ENCODE measurements at regions not wholly inside any gene's neighbourhood (a gene's known extent, or its start where the extent isn't known, plus 50 kb on each side); places are given as distances from the start of the nearest gene placed in this dataset.
A peak's percentile ranks its signal among the peaks of the same experiment; 100 is the strongest.

DNA sequence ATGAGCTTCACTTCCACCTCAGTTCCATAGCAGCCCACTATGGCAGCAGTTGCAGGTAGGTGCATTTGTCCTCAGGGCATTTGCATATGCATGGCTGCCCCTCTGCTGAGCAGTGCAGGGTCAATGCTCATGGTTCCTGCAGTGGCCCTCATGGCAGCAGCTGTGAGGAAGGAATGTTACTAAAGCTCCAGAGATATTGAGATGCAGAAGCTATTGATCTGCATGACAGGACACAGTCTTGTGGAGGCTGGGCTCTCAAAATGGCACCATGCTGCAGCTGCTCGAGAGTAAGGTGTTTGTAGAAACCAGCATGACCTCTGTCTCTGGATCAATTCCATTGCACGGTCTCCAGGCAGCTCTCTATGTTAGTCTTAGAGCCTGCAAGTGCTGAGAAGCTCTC lies 179.2 kb upstream of the PCDH18 start:
- Histone ChIP-seq H3K4me3 (no peak overlapping the region), H3K9me3 (no peaks in the 10 kb centered on the region), H3K27me3 (replicated peaks in 1 of 7) (no peaks in the 10 kb centered on the region), H3K27ac (no peak overlapping the region), H3K4me1 (no peaks in the 10 kb centered on the region), H3K36me3 (no peaks in the 10 kb centered on the region)
- WGBS, 5 donors: 71 to 88% (median 83%) methylated on average over 2 of the region's 2 CpGs
- TF ChIP-seq POLR2A (IDR thresholded peaks at IDR 0.05) (no peak), POLR2AphosphoS5 (IDR thresholded peaks at IDR 0.05) (no peak)
- TF ChIP-seq, protein P1, sequence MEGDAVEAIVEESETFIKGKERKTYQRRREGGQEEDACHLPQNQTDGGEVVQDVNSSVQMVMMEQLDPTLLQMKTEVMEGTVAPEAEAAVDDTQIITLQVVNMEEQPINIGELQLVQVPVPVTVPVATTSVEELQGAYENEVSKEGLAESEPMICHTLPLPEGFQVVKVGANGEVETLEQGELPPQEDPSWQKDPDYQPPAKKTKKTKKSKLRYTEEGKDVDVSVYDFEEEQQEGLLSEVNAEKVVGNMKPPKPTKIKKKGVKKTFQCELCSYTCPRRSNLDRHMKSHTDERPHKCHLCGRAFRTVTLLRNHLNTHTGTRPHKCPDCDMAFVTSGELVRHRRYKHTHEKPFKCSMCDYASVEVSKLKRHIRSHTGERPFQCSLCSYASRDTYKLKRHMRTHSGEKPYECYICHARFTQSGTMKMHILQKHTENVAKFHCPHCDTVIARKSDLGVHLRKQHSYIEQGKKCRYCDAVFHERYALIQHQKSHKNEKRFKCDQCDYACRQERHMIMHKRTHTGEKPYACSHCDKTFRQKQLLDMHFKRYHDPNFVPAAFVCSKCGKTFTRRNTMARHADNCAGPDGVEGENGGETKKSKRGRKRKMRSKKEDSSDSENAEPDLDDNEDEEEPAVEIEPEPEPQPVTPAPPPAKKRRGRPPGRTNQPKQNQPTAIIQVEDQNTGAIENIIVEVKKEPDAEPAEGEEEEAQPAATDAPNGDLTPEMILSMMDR (IDR thresholded peaks at IDR 0.05 in 8 of 11, conservative IDR thresholded peaks at IDR 0.05 in 3 of 11): no peak
- no peak for DNase-seq
- intact Hi-C loops (cut with DNase I; ENCODE audit: low total_unique reads): no loop called here

DNA sequence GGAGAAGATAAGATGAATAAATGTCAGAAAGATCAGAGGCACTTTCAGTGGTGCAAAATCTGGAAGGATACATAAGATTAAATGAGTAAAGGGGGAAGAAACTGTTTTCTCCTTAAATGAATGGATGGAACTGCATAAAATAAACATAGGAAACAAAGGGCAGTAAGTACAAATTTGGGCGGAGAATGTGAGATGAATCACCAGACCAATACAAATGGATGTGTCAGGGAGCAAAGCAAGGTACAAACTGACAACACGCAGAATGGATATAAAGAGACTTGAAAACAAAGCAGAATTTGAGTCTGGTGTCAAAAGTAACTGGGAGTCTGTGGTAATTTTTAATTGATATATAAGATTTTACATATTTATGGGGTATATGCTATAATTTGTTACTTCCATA lies 175.3 kb upstream of the PCDH18 start:
- intact Hi-C loops (cut with DNase I; ENCODE audit: low total_unique reads): no loop called here
- Histone ChIP-seq H3K27me3 (replicated peaks in 1 of 7) (no peaks in the 10 kb centered on the region), H3K36me3 (no peaks in the 10 kb centered on the region), H3K4me1 (peaks cover 0 to 6% (median 0%) of the 10 kb centered on the region in 6 donors), H3K4me3 (no peak overlapping the region), H3K9me3 (no peaks in the 10 kb centered on the region), H3K27ac (no peak overlapping the region)
- WGBS, 5 donors: 76 to 81% (median 78%) methylated on average over 2 of the region's 2 CpGs
- TF ChIP-seq, protein P1 (IDR thresholded peaks at IDR 0.05 in 8 of 11, conservative IDR thresholded peaks at IDR 0.05 in 3 of 11): no peak
- no peak for TF ChIP-seq POLR2A (IDR thresholded peaks at IDR 0.05)
- no peak for TF ChIP-seq POLR2AphosphoS5 (IDR thresholded peaks at IDR 0.05)
- no peak for DNase-seq

DNA sequence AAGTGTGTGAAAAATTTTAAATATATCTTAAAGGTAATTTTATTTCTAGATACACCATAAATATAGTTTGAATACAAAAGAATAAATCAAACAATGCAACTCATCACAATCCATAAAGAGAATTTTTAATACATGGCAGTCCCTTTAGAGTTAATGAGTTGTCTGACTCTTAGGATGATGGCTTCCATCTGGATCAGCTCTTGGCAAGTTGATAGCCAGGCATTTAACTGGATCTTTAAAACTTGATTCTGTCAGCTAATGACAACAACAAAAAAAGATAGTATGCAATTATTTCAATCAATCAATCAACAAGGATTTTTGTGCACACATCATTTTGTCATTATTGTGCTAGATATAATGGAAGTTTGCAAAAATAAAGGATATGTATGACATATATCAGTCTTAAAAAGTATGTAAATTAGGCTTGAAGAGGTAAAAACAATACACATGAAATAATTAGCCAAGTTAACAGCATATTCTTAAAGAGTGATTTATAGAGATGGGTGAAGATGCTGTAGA lies 174.9 kb upstream of the PCDH18 start:
- intact Hi-C loops (cut with DNase I; ENCODE audit: low total_unique reads): no loop called here

DNA sequence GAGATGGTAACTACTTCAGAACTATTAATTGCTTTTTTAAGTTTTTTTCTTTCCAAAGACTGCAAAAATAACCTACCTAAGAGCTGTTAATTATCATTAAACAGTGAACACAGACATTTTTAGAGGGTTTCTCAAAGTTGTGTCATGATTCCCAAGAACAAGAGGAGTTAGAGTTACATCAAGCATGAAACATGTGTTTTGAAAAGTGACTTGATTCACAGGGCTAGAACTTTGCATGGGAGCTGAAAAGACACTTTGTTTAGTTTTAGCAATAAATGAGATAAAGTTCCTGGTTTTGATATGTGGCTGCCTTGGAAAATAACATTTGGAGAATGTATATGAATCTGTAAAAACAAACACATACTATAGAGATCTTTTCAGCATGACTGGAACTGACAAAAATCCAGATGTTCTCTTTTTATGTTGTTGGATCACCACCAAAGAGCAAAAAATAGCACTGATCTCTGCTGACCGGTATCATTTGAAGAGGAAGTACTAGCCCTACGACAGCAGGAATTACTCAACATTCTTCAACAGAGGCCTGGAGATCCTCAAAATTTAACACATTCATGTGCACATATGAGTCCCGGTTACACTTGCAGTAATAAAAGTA lies 173.0 kb upstream of the PCDH18 start:
- Histone ChIP-seq H3K27me3 (replicated peaks in 1 of 7) (no peaks in the 10 kb centered on the region), H3K9me3 (peaks cover 0 to 9% (median 3%) of the 10 kb centered on the region in 8 donors), H3K4me1 (peaks cover 0 to 6% (median 0%) of the 10 kb centered on the region in 6 donors), H3K4me3 (no peak overlapping the region), H3K27ac (peak overlapping the region in 6 of 8 donors; percentile 1 to 50 (median 28)), H3K36me3 (no peaks in the 10 kb centered on the region)
- TF ChIP-seq POLR2A (IDR thresholded peaks at IDR 0.05): no peak
- TF ChIP-seq POLR2AphosphoS5 (IDR thresholded peaks at IDR 0.05): no peak
- TF ChIP-seq, protein P1 (IDR thresholded peaks at IDR 0.05 in 8 of 11, conservative IDR thresholded peaks at IDR 0.05 in 3 of 11): no peak
- 22 to 30% (median 25%) methylated on average over 3 of the region's 3 CpGs for WGBS, 5 donors
- intact Hi-C loops (cut with DNase I; ENCODE audit: low total_unique reads): no loop called here
- no peak for DNase-seq

More for the DNA sequence above, 174.9 kb upstream of the PCDH18 start:
- H3K4me1 ChIP-seq: peaks cover 0 to 6% (median 0%) of the 10 kb centered on the region in 6 donors
- no peaks in the 10 kb centered on the region for H3K9me3 ChIP-seq
- no peaks in the 10 kb centered on the region for H3K36me3 ChIP-seq
- H3K27ac ChIP-seq: no peak overlapping the region
- H3K4me3 ChIP-seq: no peak overlapping the region
- no peak for DNase-seq
- TF ChIP-seq, protein P1 (IDR thresholded peaks at IDR 0.05 in 8 of 11, conservative IDR thresholded peaks at IDR 0.05 in 3 of 11): no peak
- TF ChIP-seq POLR2AphosphoS5 (IDR thresholded peaks at IDR 0.05): no peak
- TF ChIP-seq POLR2A (IDR thresholded peaks at IDR 0.05): no peak
- H3K27me3 ChIP-seq (replicated peaks in 1 of 7): no peaks in the 10 kb centered on the region
